Activated effector memory CD4-positive, alpha-beta T cell treated with Interleukin-2 at 50 U/mL for 16 hours (primary cell): ENCODE measurements at regions not wholly inside any gene's neighbourhood (a gene's known extent, or its start where the extent isn't known, plus 50 kb on each side); places are given as distances from the start of the nearest gene placed in this dataset.

Source experiments
- DNase-seq: peaks from one replicate; pipeline ENCODE4 v3.0.0-alpha.2; 2020

DNA sequence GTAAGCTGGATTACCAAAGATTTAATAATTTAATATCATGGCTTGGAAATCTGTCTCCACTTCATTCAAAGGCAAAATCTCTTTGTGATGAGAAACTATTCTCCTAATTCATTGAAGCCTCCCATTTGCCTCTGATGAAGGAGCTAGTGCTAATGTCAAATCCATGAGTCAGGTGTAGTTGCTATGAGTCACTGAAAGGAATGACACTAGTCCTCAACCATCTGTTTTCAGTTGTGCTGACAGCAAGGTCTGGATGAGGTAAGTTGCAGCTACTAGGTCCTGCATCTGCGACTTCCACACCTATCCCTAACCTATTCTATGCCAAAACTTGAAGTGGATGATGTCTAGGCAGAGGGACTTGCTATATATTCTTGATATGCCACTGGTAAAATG lies 324.0 kb upstream of the UBE2E3 start:
- no peak for DNase-seq

DNA sequence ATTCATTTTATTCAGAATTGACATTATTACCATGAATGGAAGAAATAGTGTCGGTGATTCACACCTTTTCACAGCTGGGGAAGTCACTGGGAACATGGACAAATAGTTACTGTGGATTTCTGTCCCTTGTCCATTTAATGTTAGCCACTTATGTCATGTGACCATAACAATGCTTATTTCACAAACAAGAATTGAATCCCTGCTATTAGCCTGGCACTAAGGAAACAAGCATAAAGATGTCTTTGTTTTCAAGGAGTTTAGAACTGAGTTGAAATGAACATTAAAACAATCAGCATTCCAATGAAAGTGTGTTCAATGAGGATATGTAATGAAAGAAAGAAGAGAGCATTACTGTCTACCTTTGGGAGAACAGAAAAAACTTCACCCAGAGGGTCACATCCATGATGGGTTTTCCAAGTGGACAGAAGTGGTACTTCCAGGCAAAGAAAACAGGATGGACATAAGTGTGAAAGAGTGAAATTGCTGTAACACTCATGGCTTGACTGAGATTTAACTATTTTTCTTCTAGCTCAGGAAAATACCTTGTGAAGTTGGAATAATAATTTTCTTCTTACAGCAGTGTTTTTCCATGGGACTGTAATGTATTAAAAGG lies 324.5 kb upstream of the UBE2E3 start:
- no peak for DNase-seq

DNA sequence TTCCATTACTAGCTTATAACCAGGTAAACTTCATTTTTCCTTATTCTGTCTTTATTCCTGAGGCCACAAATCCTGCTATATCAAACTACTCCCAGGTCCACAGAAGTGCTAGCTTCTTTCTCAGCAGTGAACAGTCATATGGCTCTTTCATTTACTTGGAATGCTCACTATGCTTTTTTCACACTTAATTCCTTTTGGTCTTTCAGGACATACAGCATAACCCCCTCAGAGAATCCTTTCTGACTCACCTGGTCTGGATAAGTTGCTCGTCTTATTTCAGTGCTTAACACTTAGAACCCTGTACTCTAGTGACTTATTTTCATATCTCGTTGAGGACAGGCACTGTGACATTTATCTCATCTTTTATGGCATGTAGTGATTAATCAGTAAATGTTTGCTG lies 325.0 kb upstream of the UBE2E3 start:
- no peak for DNase-seq

DNA sequence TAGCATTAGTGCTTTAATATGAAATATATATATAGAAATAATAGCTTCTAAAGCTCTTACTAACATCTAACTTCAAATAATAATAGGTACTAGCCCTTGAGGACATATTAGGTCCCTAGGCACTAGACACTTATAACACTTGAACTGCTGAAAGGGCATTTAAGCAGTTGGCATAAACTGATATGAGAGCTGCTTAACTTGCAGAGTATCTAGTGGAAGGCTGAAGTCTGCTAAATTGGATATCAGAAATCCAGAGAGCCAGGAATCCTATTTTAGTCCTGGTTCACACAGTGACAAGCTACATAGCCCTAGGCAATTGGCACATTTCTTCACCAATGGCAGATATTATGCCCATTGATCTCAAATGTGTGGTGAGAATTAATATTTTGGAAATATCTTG lies 326.9 kb upstream of the UBE2E3 start:
- no peak for DNase-seq

DNA sequence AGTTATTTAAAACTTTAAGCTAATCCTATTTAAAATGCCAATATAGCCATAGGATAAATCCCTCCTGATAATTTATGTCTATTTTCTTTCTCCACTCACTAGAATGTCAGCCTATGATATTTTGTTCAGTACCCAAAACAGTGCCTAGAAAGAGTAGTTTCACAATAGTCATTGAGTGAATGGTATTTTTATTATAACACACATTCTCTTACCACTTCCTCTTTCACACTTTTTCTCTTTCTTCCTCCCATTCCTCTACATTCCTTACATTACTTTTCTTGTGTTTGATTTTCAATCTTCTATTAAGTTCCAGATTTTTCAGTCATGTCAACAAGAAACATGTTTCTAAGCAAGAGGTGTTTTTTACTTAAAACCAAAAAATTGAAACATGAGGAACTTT lies 327.6 kb upstream of the UBE2E3 start:
- no peak for DNase-seq

DNA sequence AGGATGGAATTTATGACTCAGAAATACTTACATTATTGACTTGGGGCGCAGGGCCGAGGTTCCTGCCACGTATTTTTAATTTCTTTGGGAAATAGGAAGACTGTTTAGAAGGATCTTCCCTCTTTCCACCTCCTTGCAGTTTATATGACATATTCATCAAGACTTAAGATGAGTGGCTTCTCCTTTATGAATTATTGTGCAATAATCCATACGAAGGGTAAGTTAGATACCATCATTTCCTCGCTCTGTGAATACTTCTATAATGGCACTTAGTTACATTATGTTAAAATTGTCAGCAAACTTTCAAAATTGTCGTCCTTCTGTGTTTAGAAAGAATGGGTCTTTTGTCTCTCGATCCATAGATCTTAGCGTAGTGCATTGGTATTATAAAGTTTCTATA lies 328.8 kb upstream of the UBE2E3 start:
- DNase-seq = no peak

DNA sequence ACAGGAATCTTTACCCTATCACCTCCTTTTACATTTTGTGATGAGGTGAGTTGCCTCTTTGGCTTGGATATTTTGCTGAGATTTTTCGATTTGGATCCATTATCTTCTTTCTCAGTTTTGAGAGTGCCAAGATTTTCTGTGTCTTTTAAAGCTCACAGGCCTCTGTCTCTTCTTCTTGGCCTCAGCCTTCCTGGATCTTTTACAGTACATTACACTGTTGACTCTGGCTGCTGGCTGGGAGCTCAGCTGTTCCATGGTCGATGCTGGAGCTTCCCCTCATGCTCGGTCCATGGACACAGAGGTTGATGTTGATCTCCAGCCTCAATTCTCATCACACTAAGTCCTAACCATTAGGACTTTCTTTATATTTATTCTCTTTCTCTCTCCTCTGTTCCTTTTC lies 332.8 kb upstream of the UBE2E3 start:
- DNase-seq = no peak

DNA sequence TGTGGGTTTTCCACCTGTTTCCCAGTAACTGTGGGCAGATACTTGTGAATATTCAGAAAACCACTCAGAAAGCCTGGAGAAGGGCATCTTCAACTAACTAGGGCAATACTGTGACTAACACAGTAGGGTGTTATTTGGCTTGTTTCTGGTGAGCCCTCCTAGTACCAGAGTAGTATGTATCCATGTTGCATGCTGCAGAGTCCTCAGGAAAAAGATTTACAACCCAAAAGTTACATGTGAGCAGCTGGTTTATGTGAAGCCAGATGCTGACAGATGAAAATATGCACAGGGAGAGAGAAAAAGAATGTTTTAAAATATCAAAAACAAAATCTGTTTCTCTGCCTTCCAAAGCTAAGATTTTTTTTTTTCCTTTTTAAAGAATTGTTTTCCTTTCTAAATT lies 333.2 kb upstream of the UBE2E3 start:
- DNase-seq = no peak

DNA sequence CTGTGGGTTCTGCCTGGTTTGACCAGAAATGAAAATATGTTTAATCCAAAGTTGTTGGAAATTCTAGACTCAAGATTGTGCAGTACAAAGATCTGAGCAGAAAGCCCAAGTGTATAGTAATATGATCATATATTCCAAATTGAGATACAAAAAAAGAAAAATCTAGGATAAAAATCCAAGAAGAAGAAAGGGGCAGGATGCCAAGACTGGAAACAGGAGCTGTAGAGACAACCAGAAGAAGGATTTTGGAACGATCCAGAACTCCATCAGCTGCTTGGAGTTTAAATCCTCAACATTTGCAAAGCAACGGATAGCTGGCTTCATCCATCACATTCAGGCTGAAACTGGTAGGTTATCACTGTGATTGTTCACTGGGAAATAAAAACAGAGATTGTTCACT lies 333.6 kb upstream of the UBE2E3 start:
- no peak for DNase-seq

DNA sequence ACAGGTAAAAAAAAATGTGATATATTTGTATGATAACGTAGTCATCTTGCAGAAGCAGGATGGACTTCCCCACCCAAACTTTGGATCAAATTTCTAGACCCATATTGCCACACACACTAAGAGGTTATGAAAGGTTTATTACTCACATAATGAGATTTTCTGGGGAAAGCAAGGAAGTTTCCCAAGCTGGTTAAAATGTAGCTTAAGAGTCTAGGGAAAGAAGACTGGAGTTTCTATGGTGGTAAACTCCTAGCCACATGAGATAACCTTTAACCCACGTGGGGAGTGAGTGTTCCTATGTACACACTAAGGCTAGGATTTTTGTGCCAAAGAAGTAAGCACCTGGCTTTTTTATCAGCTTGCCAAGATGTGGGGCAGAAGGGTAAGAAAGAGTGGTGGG lies 335.7 kb upstream of the UBE2E3 start:
- no peak for DNase-seq

DNA sequence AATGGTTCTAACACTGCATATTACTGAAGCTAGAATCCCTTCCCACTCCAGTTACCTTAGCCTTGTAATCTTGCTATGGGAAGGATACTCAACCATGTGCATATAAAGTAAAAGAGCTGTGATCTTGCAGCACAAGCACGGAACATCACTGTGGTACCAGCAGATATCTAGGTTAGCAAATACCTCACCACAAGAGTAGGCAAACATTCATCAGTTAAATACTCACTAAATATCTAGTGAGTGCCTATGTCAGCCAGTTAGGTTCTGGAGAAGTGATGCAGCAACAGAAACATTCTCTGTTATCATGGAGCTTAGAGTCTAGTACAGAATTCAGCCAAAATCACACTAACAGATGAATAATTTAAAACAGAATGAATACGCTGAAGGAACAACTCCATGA lies 349.6 kb upstream of the UBE2E3 start:
- DNase-seq = no peak

DNA sequence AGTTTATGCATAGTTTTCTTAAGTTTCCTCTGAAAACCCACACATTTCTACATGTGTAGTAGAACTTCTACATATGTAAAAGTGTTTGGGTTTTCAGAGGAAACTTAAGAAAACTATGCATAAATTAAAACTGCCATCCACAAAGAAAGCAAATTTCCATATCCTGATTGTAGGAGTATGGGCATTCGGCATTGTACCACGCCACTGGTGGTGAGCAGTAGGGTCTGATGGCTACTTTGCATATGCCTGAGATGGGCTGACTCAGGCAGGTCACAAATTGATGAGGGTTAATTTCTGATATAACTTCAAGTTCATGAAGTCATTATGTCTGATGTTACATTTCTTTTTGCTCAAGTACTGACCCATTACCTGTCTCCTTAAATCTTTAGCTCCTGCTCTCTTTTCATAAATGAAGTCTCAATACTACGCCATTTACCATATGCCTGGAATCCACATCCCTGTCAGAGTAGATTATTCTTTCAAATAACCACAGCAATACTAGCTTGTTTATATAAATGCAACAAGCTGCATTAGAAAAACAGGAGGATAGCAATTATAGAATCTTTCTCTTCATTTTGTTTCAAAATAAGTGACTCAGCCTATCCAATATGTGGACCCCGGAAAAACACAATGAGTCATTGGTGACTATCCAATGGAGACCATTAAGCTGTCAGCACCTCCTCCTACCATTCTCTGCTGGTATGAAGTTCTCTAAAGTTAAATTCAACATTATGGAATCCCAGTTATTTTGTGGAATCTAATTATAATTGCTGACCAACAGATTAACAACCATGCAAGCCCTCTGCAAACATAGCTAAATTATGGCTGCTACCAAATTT lies 355.2 kb upstream of the UBE2E3 start:
- DNase-seq = no peak

DNA sequence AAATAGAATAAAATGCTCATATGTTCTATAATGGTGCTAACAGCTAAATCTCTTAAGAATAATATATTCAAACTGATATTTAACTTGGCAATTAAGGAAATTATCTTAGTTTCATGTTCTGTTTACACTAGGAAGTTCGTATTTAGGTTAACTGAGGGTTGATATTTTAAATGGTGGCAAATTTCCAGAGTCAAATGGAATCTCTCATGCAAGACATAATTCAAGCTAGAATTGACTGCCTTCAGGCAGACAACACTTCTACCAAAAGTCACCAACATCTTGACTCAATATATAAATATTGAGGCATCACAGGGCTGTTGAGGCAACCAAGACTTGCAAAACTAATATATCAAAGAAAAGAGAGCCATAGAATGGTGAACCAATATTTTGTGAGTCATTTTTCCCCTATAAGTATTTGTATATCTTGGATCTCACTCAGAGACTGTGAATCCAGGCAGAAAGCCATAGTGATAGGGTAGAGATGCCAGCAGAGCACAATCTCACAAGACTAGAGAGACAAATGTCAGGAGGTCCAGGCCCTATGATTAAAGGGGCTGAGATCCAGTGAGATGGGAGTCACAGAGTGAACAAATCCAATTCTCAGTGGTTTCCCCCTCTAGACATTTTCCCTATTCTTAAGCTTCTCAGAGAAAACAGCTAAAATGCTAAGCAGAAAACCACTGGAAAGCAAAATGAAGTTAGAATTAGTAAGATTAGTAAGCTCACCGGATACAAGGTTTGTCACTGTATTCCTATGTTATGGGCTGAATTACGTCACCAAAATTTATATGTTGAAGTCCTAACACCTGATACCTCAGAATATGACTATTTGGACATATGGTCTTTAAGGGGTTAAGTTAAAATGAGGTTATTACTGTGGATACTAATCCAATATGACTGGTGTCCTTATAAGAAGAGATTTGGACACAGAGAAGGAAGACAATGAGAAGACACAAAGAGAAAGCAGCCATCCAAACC lies 358.2 kb upstream of the UBE2E3 start:
- DNase-seq = no peak

DNA sequence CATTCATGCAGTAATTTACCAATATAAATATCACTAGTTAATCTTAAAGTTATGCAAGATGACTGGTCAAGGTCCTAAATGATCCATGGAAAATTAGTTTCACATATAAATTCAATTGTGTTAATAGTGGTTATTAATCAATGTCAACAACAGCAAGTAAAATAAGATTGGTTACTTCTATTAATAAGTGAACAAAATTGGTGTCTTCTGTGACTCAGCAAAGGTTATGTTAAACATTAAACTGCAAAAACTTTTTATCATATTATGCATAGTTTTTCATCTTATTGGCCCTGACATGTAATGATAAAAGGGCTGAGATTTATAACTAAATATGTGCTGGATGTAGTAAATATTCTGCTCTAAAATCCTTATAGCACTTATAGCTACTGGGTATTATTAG lies 359.0 kb upstream of the UBE2E3 start:
- no peak for DNase-seq

DNA sequence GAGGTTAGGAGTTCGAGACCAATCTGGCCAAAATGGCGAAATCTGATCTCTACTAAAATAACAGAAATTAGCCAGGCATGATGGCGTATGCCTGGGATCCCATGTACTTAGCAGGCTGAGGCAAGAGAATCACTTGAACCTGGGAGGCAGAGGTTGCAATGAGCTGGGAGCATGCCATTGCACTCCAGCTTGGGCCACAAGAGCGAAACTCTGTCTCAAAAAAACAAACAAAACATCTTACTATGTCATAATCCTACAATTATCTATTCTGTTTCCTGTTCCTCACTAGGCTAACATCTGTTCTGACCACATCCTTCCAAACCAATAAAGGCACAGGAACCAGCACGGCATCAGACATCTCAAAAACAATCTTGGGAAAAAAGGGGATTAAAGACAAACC lies 361.8 kb upstream of the UBE2E3 start:
- no peak for DNase-seq

DNA sequence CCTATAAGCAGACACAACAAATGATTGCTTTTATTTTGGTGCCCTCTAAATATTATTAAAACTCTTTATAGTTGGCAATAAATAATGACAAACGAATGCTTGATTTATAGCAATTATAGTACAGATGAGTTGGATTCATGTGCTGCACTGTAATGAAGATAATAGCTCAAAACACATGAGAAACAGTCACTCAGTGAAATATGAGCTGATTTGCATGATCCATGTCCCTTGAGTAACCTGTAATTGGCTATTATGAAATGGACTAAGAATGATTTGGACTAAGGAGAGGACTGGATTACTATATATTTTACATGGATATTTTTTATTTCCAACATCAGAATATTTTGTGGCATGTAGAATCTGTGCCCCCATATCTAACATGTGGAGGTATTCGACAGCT lies 365.6 kb upstream of the UBE2E3 start:
- DNase-seq = no peak

DNA sequence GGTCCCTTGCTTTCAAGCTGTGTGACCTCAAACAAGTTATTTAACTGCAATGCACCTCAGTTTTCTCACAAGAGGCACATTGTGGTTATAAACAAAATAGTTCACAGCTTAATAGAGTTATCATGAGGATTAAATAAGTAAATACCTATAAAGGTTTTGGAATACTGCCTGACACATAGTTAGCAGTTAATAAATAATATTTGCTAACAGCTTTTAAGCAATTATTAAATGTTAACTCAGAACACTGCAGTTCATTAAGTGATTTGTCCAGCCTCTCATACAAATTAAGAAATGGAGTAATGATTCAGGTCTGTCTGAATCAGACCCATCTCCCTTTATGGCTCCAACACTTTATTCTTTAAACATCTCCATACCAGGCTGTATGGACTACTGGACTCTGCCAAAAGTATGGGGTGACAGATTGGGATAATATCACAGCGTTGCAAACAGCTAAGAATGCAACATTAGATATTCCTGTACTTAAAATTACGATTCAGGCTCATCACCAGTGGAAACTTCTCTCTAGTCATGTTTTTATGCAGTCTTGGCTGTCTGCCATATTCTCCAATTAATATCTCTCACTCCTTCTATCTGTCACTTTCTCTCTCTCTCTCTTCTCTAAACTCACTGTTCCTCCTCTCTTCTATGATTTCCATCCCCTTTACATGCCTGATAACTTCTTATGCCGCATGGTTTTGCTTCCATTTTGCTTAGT lies 370.6 kb upstream of the UBE2E3 start:
- no peak for DNase-seq

DNA sequence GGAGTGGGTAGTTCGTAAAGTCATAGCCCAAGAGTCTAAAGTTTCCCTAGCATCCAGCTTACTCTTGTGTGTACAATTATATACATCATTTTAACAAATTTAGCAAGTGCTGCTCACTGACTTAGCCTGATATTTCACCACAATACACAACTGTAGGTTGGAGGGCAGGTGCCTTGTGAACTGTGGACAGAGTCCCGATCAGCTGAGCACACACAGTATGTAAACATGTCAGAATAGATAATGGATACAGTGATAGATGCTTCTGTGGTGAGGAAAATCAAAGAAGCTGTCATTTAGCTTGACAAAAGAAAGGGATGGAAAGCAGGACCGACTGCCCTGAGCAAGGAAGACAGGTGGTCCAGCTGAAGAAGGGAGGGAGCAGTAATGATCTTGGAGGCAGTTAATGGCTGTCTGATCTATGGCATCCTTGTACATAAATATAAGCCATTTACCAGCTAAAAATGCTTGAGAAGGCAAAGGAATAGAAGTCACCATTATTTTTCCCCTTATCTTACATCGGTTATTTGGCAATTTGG lies 372.8 kb upstream of the UBE2E3 start:
- no peak for DNase-seq

DNA sequence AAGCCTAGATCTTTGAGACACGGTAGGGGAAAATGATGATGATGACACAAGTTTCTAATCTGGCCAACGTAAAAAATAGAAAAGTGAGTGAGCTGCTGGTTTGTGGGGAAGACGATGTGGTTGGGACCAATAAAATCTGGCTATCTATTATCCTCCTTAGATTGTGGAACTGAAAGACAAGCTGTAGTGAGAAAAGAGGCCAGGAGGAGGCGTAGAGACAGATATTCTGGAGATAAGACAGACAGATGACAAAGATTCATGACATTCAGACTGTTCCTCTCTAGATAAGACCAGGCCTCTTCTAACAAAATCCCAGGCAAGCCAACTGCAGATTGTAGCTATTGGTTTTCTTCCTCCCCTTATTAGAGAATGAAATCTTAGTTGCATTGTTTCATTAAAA lies 376.3 kb upstream of the UBE2E3 start:
- no peak for DNase-seq

DNA sequence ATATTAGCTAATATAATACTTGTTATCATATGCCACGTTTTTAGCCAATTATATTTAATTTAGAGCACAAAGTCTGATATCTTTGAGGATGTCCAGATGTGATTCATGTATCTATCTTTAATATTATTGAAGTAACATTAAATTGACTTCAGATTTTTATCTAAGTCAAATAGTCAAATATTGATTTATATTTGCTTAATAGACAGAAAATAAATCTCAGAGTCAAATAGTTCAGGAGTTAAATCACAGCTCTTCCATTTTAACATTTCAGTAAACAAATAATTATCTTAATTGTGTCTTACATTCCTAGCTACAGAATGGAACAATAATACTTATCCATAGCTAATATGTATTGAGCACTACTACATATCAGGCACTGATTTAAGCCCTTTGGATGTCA lies 379.4 kb upstream of the UBE2E3 start:
- no peak for DNase-seq

DNA sequence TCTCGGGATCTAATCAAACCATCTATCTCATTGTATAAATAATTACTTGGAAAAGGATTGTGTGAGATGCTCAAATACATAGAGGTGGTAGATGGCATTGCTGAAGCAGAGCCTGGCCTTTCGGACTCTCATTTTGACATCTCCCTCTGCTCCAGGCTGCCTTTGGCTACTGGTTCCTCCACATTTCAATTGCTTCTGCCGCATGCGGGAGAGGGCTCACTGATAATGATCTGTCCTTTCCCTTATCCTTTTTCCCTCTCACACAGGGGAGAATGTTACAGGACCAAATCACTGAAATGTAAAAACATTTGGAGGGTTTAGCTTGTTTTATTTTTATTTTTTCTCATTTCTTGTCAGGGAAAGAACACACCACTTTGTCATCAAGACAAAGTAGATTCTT lies 380.6 kb upstream of the UBE2E3 start:
- no peak for DNase-seq

DNA sequence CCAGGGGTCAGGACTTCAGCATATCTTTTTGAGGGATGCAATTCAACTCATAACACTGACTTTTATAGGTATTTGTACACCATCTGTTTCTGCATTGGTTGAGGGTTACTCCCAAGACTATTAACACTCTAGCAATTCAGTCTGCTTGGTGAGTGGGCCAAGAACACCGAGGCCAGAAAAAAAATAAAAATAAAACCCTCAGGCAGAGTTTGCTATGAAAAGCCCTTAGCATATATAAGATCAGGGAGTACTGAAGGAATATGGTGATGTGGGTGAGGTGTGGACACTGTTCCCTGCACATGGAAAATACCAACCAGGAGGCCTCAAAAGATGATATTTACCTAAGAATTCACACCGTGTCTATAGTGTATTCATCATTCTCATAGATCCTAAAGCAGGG lies 383.2 kb upstream of the UBE2E3 start:
- DNase-seq = no peak

DNA sequence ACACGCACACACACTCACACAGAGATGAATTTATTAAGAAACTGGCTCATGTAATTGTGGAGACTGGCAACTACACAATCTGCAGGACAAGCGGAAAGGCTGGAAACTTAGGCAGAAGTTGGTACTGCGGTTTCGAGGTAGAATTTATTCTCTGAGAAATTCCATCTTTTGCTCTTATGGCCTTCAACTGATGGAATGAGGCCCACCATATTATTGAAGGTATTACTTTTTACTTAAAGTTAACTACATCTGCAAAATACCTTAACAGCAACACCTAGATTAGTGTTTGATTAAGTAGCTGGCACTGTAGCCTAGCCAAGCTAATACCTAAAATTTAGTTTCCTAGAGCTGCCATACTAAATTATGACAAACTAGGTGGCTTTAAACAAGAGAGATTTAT lies 384.0 kb upstream of the UBE2E3 start:
- no peak for DNase-seq
